ENCODE measurements at regions not wholly inside any gene's neighbourhood (a gene's known extent, or its start where the extent isn't known, plus 50 kb on each side); places are given as distances from the start of the nearest gene placed in this dataset.

GRCh38 chr10:54905578-54906192, 104.7 kb upstream of the PCDH15 start:
- no peak for DNase-seq (ENCODE audit: low spot score)
- in situ Hi-C loops (cut with MboI; ENCODE audit: low sequenced_read_pairs, unreplicated experiment): no loop called here
- TF ChIP-seq, protein P1, sequence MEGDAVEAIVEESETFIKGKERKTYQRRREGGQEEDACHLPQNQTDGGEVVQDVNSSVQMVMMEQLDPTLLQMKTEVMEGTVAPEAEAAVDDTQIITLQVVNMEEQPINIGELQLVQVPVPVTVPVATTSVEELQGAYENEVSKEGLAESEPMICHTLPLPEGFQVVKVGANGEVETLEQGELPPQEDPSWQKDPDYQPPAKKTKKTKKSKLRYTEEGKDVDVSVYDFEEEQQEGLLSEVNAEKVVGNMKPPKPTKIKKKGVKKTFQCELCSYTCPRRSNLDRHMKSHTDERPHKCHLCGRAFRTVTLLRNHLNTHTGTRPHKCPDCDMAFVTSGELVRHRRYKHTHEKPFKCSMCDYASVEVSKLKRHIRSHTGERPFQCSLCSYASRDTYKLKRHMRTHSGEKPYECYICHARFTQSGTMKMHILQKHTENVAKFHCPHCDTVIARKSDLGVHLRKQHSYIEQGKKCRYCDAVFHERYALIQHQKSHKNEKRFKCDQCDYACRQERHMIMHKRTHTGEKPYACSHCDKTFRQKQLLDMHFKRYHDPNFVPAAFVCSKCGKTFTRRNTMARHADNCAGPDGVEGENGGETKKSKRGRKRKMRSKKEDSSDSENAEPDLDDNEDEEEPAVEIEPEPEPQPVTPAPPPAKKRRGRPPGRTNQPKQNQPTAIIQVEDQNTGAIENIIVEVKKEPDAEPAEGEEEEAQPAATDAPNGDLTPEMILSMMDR (IDR thresholded peaks at IDR 0.05; ENCODE audit: borderline replicate concordance, control extremely low read depth, extremely low read depth, insufficient read depth, missing control alignments): no peak

DNA sequence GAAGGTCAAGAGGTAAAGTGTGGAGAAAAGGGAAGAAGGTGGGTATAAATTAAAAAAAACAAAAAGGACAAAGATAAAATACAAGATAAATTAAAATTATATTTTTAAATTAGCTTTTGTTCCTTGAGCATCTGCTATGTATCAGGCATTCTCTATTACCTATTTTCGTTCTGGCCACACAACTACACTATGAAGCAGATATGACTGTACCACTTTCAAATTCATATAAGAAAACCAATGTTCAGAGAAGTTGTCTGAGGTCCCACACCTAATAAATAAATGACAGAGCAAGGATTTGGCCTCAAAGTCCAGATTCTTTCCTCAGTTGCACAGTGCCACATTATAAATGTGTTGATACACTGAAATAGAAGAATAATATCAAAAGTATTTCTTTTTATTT, 103.8 kb upstream of the PCDH15 start:
- DNase-seq (ENCODE audit: low spot score): no peak
- TF ChIP-seq, protein P1 (IDR thresholded peaks at IDR 0.05; ENCODE audit: borderline replicate concordance, control extremely low read depth, extremely low read depth, insufficient read depth, missing control alignments): no peak
- in situ Hi-C loops (cut with MboI; ENCODE audit: low sequenced_read_pairs, unreplicated experiment): no loop called here

GRCh38 chr10:54903745-54904144, 102.7 kb upstream of the PCDH15 start:
- TF ChIP-seq, protein P1 (IDR thresholded peaks at IDR 0.05; ENCODE audit: borderline replicate concordance, control extremely low read depth, extremely low read depth, insufficient read depth, missing control alignments): no peak
- in situ Hi-C loops (cut with MboI; ENCODE audit: low sequenced_read_pairs, unreplicated experiment): no loop called here
- no peak for DNase-seq (ENCODE audit: low spot score)

GRCh38 chr10:54900584-54900983, 99.6 kb upstream of the PCDH15 start:
- TF ChIP-seq, protein P1 (IDR thresholded peaks at IDR 0.05; ENCODE audit: borderline replicate concordance, control extremely low read depth, extremely low read depth, insufficient read depth, missing control alignments): no peak
- in situ Hi-C loops (cut with MboI; ENCODE audit: low sequenced_read_pairs, unreplicated experiment): no loop called here
- no peak for DNase-seq (ENCODE audit: low spot score)

DNA sequence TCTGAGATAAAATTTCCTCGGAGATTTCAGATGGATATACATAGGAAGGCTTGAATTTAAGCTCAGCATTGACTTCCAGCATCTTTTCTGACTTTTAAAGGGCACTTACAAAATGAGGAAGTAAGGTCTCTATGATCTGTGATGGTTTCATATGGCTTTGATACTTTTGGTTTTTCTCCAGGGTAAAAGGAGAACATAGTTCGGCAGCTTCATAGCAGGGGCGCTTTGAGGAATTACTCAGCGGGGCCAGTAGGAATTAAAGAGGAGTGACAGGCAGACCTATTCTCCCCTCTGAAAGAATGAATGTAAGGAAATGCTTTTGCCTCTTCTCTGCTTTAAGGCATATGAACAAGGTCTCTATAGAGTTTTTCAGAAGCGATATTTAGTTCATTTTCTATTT, 80.0 kb upstream of the PCDH15 start:
- TF ChIP-seq, protein P1 (IDR thresholded peaks at IDR 0.05; ENCODE audit: borderline replicate concordance, control extremely low read depth, extremely low read depth, insufficient read depth, missing control alignments): no peak
- in situ Hi-C loops (cut with MboI; ENCODE audit: low sequenced_read_pairs, unreplicated experiment): no loop called here
- DNase-seq (ENCODE audit: low spot score): no peak

GRCh38 chr10:54869022-54869421, 68.0 kb upstream of the PCDH15 start:
- in situ Hi-C loops (cut with MboI; ENCODE audit: low sequenced_read_pairs, unreplicated experiment): no loop called here
- TF ChIP-seq, protein P1 (IDR thresholded peaks at IDR 0.05; ENCODE audit: borderline replicate concordance, control extremely low read depth, extremely low read depth, insufficient read depth, missing control alignments): no peak
- DNase-seq (ENCODE audit: low spot score): no peak
